IMR-90 (cell line): ENCODE measurements at regions not wholly inside any gene's neighbourhood (a gene's known extent, or its start where the extent isn't known, plus 50 kb on each side); places are given as distances from the start of the nearest gene placed in this dataset.

Source experiments
- ATAC-seq: fragments of 200-7000 bp; cut with Tn5 transposase; 2 replicates; pipeline ENCODE4 v1.9.1; 2020; ENCODE audit warnings: low read depth, mild to moderate bottlenecking, moderate library complexity
- BruUV-seq: library from RNA; stranded (reverse); fragments of 400-500 nt; replicated peaks from 2 replicates; lab custom pipeline; 2021; lab: Mats Ljungman, UMichigan
- CTCF ChIA-PET: fragments of 300-600 bp; formaldehyde crosslinking; extraction: SDS; loops from one replicate; lab custom pipeline; 2021; ENCODE audit warnings: antibody characterized with exemption; lab: Yijun Ruan, JAX
- POLR2A ChIA-PET: fragments of 300-600 bp; sonication (Branson Sonifier 250); formaldehyde crosslinking; loops from one replicate; lab custom pipeline; 2022; ENCODE audit warnings: antibody characterized with exemption; ENCODE audit not compliant: unreplicated experiment; lab: Charles Lee
- DNase-seq: peaks from one replicate; pipeline ENCODE4 v3.0.0; 2013
- H2AFZ ChIP-seq: replicated peaks from 2 replicates; pipeline ENCODE3; 2013; ENCODE audit warnings: low read length, mild to moderate bottlenecking; ENCODE audit not compliant: poor library complexity
- H2AK5ac ChIP-seq: 2 replicates; pipeline ENCODE4 v1.6.1; 2013; ENCODE audit warnings: low read depth, low read length, inconsistent platforms
- H2AK9ac ChIP-seq: replicated peaks from 2 replicates; pipeline ENCODE3; 2013; ENCODE audit warnings: mild to moderate bottlenecking, low read depth, low read length, moderate library complexity; ENCODE audit not compliant: poor library complexity
- H2BK120ac ChIP-seq: 2 replicates; pipeline ENCODE4 v1.6.1; 2013; ENCODE audit warnings: low read depth, low read length, inconsistent platforms
- H2BK15ac ChIP-seq: 3 replicates; pipeline ENCODE4 v1.6.1; 2013; ENCODE audit warnings: low read depth, low read length, inconsistent platforms
- H2BK20ac ChIP-seq: 2 replicates; pipeline ENCODE4 v1.6.1; 2013; ENCODE audit warnings: low read depth, mild to moderate bottlenecking, inconsistent platforms, low read length, moderate library complexity
- H2BK5ac ChIP-seq: 2 replicates; pipeline ENCODE4 v1.6.1; 2013; ENCODE audit warnings: mild to moderate bottlenecking, low read depth, low read length, inconsistent platforms; ENCODE audit not compliant: poor library complexity, severe bottlenecking
- H3K14ac ChIP-seq: replicated peaks from 2 replicates; pipeline ENCODE4 v1.6.1; 2013; ENCODE audit warnings: low read depth, low read length, inconsistent platforms
- H3K18ac ChIP-seq: 2 replicates; pipeline ENCODE4 v1.6.1; 2013; ENCODE audit warnings: low read depth, low read length, control low read depth
- H3K23ac ChIP-seq: 2 replicates; pipeline ENCODE4 v1.6.1; 2013; ENCODE audit warnings: low read depth, low read length, inconsistent platforms
- H3K27ac ChIP-seq: 2 replicates; pipeline ENCODE4 v1.5.1; 2013; ENCODE audit warnings: mild to moderate bottlenecking, control low read depth, low read length; ENCODE audit not compliant: insufficient read depth
- H3K27me3 ChIP-seq: 2 replicates; pipeline ENCODE4 v1.6.1; 2013; ENCODE audit warnings: low read length; ENCODE audit not compliant: control insufficient read depth, insufficient read depth
- H3K36me3 ChIP-seq: 2 replicates; pipeline ENCODE4 v1.6.1; 2013; ENCODE audit warnings: low read length, mixed read lengths; ENCODE audit not compliant: control insufficient read depth, insufficient read depth
- H3K4ac ChIP-seq: 2 replicates; pipeline ENCODE4 v1.6.1; 2013; ENCODE audit warnings: low read depth, low read length, inconsistent platforms
- H3K4me1 ChIP-seq: 2 replicates; pipeline ENCODE4 v1.6.1; 2013; ENCODE audit warnings: low read length, mixed read lengths; ENCODE audit not compliant: control insufficient read depth, insufficient read depth
- H3K4me2 ChIP-seq: 2 replicates; pipeline ENCODE4 v1.6.1; 2013; ENCODE audit warnings: low read depth, mild to moderate bottlenecking, control low read depth, low read length, moderate library complexity
- H3K4me3 ChIP-seq: 2 replicates; pipeline ENCODE4 v1.5.1; 2013; ENCODE audit warnings: low read depth, mild to moderate bottlenecking, control low read depth, low read length, moderate library complexity; ENCODE audit not compliant: insufficient read depth
- H3K56ac ChIP-seq: 2 replicates; pipeline ENCODE4 v1.6.1; 2013; ENCODE audit warnings: low read length, inconsistent platforms; ENCODE audit not compliant: insufficient read depth; ENCODE audit errors: extremely low read depth
- H3K79me1 ChIP-seq, 2 experiments: 2 replicates each; pipeline ENCODE4 v1.6.1; 2013; ENCODE audit warnings: low read length in 2 of 2, inconsistent platforms in 1 of 2, low read depth in 1 of 2
- H3K9ac ChIP-seq: 2 replicates; pipeline ENCODE4 v1.6.1; 2013; ENCODE audit warnings: low read depth, low read length, control low read depth
- H3K9me1 ChIP-seq: 2 replicates; pipeline ENCODE4 v1.6.1; 2013; ENCODE audit warnings: low read length, inconsistent platforms; ENCODE audit not compliant: insufficient read depth
- H3K9me3 ChIP-seq: 2 replicates; pipeline ENCODE4 v1.6.1; 2013; ENCODE audit warnings: low read length; ENCODE audit not compliant: control insufficient read depth, insufficient read depth
- H4K20me1 ChIP-seq: 2 replicates; pipeline ENCODE4 v1.6.1; 2013; ENCODE audit warnings: low read length, inconsistent platforms; ENCODE audit not compliant: insufficient read depth
- H4K5ac ChIP-seq: 2 replicates; pipeline ENCODE4 v1.6.1; 2013; ENCODE audit warnings: mild to moderate bottlenecking, low read depth, low read length, control low read depth
- H4K8ac ChIP-seq, 2 experiments: 2 replicates each; pipeline ENCODE4 v1.6.1; 2013; ENCODE audit warnings: low read depth in 2 of 2, low read length in 2 of 2, control low read depth in 1 of 2, inconsistent platforms in 1 of 2
- H4K91ac ChIP-seq: 2 replicates; pipeline ENCODE4 v1.6.1; 2013; ENCODE audit warnings: low read depth, low read length, inconsistent platforms; ENCODE audit not compliant: insufficient read depth
- CEBPB ChIP-seq: IDR thresholded peaks from 2 replicates; pipeline ENCODE4 v1.6.1; 2012; ENCODE audit warnings: low read depth, low read length, improper control_type of control experiment
- CHD1 ChIP-seq: IDR thresholded peaks from 2 replicates; pipeline ENCODE4 v1.6.1; 2012; ENCODE audit warnings: low read depth, low read length, improper control_type of control experiment
- CTCF ChIP-seq: conservative IDR thresholded peaks from 2 replicates; pipeline ENCODE4 v1.5.1; 2012; ENCODE audit warnings: mild to moderate bottlenecking, low read depth, low read length, improper control_type of control experiment
- ELK1 ChIP-seq: fragments of 150-350 bp; IDR thresholded peaks from 2 replicates; pipeline ENCODE4 v1.6.1; 2016; ENCODE audit warnings: low read depth, mild to moderate bottlenecking, low read length, moderate library complexity, borderline replicate concordance
- FOS ChIP-seq: fragments of 150-350 bp; IDR thresholded peaks from 2 replicates; pipeline ENCODE4 v1.6.1; 2016; ENCODE audit warnings: low read depth, low read length
- MAFK ChIP-seq: IDR thresholded peaks from 2 replicates; pipeline ENCODE4 v1.6.1; 2012; ENCODE audit warnings: low read depth, low read length, improper control_type of control experiment
- MAZ ChIP-seq: IDR thresholded peaks from 2 replicates; pipeline ENCODE4 v1.6.1; 2012; ENCODE audit warnings: low read depth, mild to moderate bottlenecking, low read length, improper control_type of control experiment, moderate library complexity, borderline replicate concordance
- MXI1 ChIP-seq: IDR thresholded peaks from 2 replicates; pipeline ENCODE4 v1.6.1; 2012; ENCODE audit warnings: low read depth, mild to moderate bottlenecking, low read length, moderate library complexity, borderline replicate concordance
- NFE2L2 ChIP-seq: fragments of 150-350 bp; IDR thresholded peaks from 2 replicates; pipeline ENCODE4 v1.6.1; 2016; ENCODE audit warnings: low read depth, mild to moderate bottlenecking, low read length
- POLR2A ChIP-seq: IDR thresholded peaks from 2 replicates; pipeline ENCODE4 v1.6.1; 2012; ENCODE audit warnings: mild to moderate bottlenecking, low read depth, low read length
- RFX5 ChIP-seq: IDR thresholded peaks from 2 replicates; pipeline ENCODE4 v1.8.0; 2012; ENCODE audit warnings: low read depth, mild to moderate bottlenecking, low read length, moderate library complexity
- SMC3 ChIP-seq: fragments of 150-350 bp; IDR thresholded peaks from 2 replicates; pipeline ENCODE4 v1.6.1; 2016; ENCODE audit warnings: low read depth, mild to moderate bottlenecking, antibody characterized with exemption, low read length, moderate library complexity
- USF2 ChIP-seq: fragments of 150-350 bp; IDR thresholded peaks from 2 replicates; pipeline ENCODE4 v1.6.1; 2017; ENCODE audit warnings: mild to moderate bottlenecking, antibody characterized with exemption, low read length, low read depth
- WGBS, 2 experiments: methylation state at CpG; one replicate each; pipeline versions ENCODE4 v1.1.5 to v1.1.7; 2013; ENCODE audit warnings: missing lambda C conversion rate in 2 of 2; ENCODE audit not compliant: insufficient read length in 1 of 2; ENCODE audit errors: extremely low coverage in 2 of 2; 5-methylcytosine and 5-hydroxymethylcytosine counted together
- dilution Hi-C: fragments of 300-500 bp; cut with HindIII; formaldehyde crosslinking; loops from one replicate; pipeline ENCODE4 v1.14.3; 2018; ENCODE audit warnings: low sequenced_read_pairs; ENCODE audit not compliant: unreplicated experiment
- in situ Hi-C: fragments of 300-500 bp; cut with MboI; formaldehyde crosslinking; loops from 3 replicates; pipeline ENCODE4 v1.14.3; 2019; ENCODE audit warnings: low sequenced_read_pairs, inconsistent platforms, mixed read lengths
- intact Hi-C: fragments of 100-400 bp; cut with micrococcal nuclease; formaldehyde crosslinking; loops from 2 replicates; pipeline ENCODE4 v1.10.0; 2022

- BruUV-seq: no TSS peak
- TF ChIP-seq USF2 (no peak), FOS (no peak), POLR2A (no peak), SMC3 (no peak), NFE2L2 (no peak), CTCF (no peak), MAZ (no peak), RFX5 (no peak), ELK1 (no peak), MXI1 (no peak), CEBPB (no peak), CHD1 (no peak), MAFK (no peak)
Observed at GRCh38 chr12:107557026-107557425, 128.6 kb upstream of the PWP1 start.

More at GRCh38 chr12:107557026-107557425, 128.6 kb upstream of the PWP1 start:
- DNase-seq (no peak), ATAC-seq (no peak)
- no CpG with 5 or more reads among the region's 5 CpGs for WGBS, 2 experiments
- H4K5ac ChIP-seq: no peak overlapping the region
- no peak overlapping the region for H2BK20ac ChIP-seq
- H3K4ac ChIP-seq: no peak overlapping the region
- no peak overlapping the region for H3K27ac ChIP-seq
- no peak overlapping the region for H2AFZ ChIP-seq
- H3K23ac ChIP-seq: no peak overlapping the region
- intact Hi-C loops: no loop called here
- H3K9me1 ChIP-seq: no peaks in the 10 kb centered on the region
- no peak overlapping the region for H2BK15ac ChIP-seq
- no peaks in the 10 kb centered on the region for H3K4me1 ChIP-seq
- H3K4me2 ChIP-seq: no peak overlapping the region
- H3K9ac ChIP-seq: no peak overlapping the region
- H2BK120ac ChIP-seq: no peak overlapping the region
- no peak overlapping the region for H3K4me3 ChIP-seq
- ChIA-PET CTCF (interaction anchor here (1.2 kb wide), 1 partner anchor 22 kb away, joined by 3 read pairs; no protein-coding TSS in a partner anchor), POLR2A (no interaction called here)
- H4K20me1 ChIP-seq: no peaks in the 10 kb centered on the region
- no peak overlapping the region for H4K91ac ChIP-seq
- dilution Hi-C loops: no loop called here
- no peak overlapping the region for H3K56ac ChIP-seq
- no peaks in the 10 kb centered on the region for H3K79me1 ChIP-seq
- H3K14ac ChIP-seq: no peak overlapping the region
- no peaks in the 10 kb centered on the region for H3K9me3 ChIP-seq
- no peak overlapping the region for H2BK5ac ChIP-seq
- no peak overlapping the region for H2AK9ac ChIP-seq
- no peak overlapping the region for H4K8ac ChIP-seq
- no peaks in the 10 kb centered on the region for H3K36me3 ChIP-seq
- H2AK5ac ChIP-seq: no peak overlapping the region
- in situ Hi-C loops: no loop called here
- no peak overlapping the region for H3K18ac ChIP-seq
- no peaks in the 10 kb centered on the region; the same call in 1 of the 2 replicates for H3K27me3 ChIP-seq
